SK-N-SH treated with all-trans-retinoic acid at 6 μM for 48 hours (cell line): ENCODE measurements at regions not wholly inside any gene's neighbourhood (a gene's known extent, or its start where the extent isn't known, plus 50 kb on each side); places are given as distances from the start of the nearest gene placed in this dataset.

ENCODE experiments used
- ARNTL ChIP-seq: fragments of 450-650 bp; formaldehyde crosslinking; IDR thresholded peaks from 2 replicates; pipeline ENCODE4 v1.5.0; 2020; ENCODE audit warnings: low read depth, mild to moderate bottlenecking, moderate library complexity, borderline replicate concordance
- CSDC2 ChIP-seq: fragments of 250-450 bp; sonication (Bioruptor Pico); IDR thresholded peaks from 2 replicates; pipeline ENCODE4 v1.5.0; 2020; ENCODE audit warnings: mild to moderate bottlenecking, moderate library complexity
- GLIS3 ChIP-seq: fragments of 250-450 bp; sonication (Bioruptor Pico); IDR thresholded peaks from 2 replicates; pipeline ENCODE4 v1.5.0; 2020; ENCODE audit warnings: mild to moderate bottlenecking, moderate library complexity
- OSR1 ChIP-seq: fragments of 250-450 bp; sonication (Bioruptor Pico); IDR thresholded peaks from 2 replicates; pipeline ENCODE4 v1.8.0; 2022; ENCODE audit warnings: moderate library complexity, mild to moderate bottlenecking, inconsistent platforms
- PPARA ChIP-seq: fragments of 250-450 bp; sonication (Bioruptor Pico); IDR thresholded peaks from 2 replicates; pipeline ENCODE4 v1.5.0; 2020; ENCODE audit warnings: mild to moderate bottlenecking, borderline replicate concordance
- RARB ChIP-seq: fragments of 250-450 bp; sonication (Bioruptor Pico); IDR thresholded peaks from 2 replicates; pipeline ENCODE4 v1.8.0; 2021; ENCODE audit warnings: mild to moderate bottlenecking, moderate library complexity
- TCF4 ChIP-seq: fragments of 250-450 bp; sonication (Bioruptor Pico); IDR thresholded peaks from 2 replicates; pipeline ENCODE4 v1.8.0; 2021; ENCODE audit warnings: mild to moderate bottlenecking, moderate library complexity, borderline replicate concordance
- ZC3H10 ChIP-seq: fragments of 250-450 bp; sonication (Bioruptor Pico); IDR thresholded peaks from 2 replicates; pipeline ENCODE4 v1.5.1; 2021; ENCODE audit warnings: mild to moderate bottlenecking, moderate library complexity
- ZNF565 ChIP-seq: fragments of 450-650 bp; formaldehyde crosslinking; conservative IDR thresholded peaks from 2 replicates; pipeline ENCODE4 v1.5.0; 2020; ENCODE audit warnings: low read depth, mild to moderate bottlenecking, moderate library complexity
- TF ChIP-seq, protein P1 (sequence below): fragments of 250-450 bp; sonication (Bioruptor Pico); IDR thresholded peaks from 2 replicates; pipeline ENCODE4 v1.8.0; 2020; ENCODE audit warnings: mild to moderate bottlenecking, moderate library complexity, borderline replicate concordance
- TF ChIP-seq, protein P2 (sequence below): fragments of 250-450 bp; sonication (Bioruptor Pico); IDR thresholded peaks from 2 replicates; pipeline ENCODE4 v1.8.0; 2021; ENCODE audit warnings: low read depth, mild to moderate bottlenecking, moderate library complexity, borderline replicate concordance
- TF ChIP-seq, protein P3 (sequence below): fragments of 250-450 bp; sonication (Bioruptor Pico); IDR thresholded peaks from 2 replicates; pipeline ENCODE4 v1.5.1; 2020; ENCODE audit warnings: low read depth, mild to moderate bottlenecking, moderate library complexity
- TF ChIP-seq, protein P4 (sequence below): fragments of 250-450 bp; sonication (Bioruptor Pico); IDR thresholded peaks from 2 replicates; pipeline ENCODE4 v1.5.0; 2020; ENCODE audit warnings: mild to moderate bottlenecking, moderate library complexity

DNA sequence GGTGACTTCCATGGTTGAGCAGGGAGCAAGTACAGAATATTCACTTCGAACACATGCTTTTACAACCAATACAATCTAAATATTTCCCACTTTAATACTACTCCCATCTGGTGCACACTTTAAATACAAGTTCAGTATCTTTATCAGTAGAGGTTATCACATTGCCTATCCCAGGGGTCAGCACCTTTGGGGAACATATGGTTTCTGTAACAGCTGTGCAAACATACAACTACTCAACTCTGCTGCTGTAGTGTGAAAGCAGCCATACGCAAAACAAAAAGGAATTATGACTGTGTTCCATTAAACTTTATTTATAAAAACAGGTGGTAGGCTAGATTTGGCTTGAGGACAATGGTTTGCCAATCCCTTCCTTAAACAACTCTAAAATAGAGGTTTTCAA is 157.5 kb downstream of the XPNPEP1 start:
- no peak for TF ChIP-seq GLIS3 (CRISPR knock-in tag)
- no peak for TF ChIP-seq TCF4 (CRISPR knock-in tag)
- TF ChIP-seq, protein P1, sequence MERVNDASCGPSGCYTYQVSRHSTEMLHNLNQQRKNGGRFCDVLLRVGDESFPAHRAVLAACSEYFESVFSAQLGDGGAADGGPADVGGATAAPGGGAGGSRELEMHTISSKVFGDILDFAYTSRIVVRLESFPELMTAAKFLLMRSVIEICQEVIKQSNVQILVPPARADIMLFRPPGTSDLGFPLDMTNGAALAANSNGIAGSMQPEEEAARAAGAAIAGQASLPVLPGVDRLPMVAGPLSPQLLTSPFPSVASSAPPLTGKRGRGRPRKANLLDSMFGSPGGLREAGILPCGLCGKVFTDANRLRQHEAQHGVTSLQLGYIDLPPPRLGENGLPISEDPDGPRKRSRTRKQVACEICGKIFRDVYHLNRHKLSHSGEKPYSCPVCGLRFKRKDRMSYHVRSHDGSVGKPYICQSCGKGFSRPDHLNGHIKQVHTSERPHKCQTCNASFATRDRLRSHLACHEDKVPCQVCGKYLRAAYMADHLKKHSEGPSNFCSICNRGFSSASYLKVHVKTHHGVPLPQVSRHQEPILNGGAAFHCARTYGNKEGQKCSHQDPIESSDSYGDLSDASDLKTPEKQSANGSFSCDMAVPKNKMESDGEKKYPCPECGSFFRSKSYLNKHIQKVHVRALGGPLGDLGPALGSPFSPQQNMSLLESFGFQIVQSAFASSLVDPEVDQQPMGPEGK (CRISPR knock-in tag) = no peak
- TF ChIP-seq ARNTL (CRISPR knock-in tag) = no peak
- TF ChIP-seq CSDC2 (CRISPR knock-in tag) = no peak
- TF ChIP-seq ZNF565 = no peak
- TF ChIP-seq OSR1 (CRISPR knock-in tag) = no peak
- TF ChIP-seq, protein P2, sequence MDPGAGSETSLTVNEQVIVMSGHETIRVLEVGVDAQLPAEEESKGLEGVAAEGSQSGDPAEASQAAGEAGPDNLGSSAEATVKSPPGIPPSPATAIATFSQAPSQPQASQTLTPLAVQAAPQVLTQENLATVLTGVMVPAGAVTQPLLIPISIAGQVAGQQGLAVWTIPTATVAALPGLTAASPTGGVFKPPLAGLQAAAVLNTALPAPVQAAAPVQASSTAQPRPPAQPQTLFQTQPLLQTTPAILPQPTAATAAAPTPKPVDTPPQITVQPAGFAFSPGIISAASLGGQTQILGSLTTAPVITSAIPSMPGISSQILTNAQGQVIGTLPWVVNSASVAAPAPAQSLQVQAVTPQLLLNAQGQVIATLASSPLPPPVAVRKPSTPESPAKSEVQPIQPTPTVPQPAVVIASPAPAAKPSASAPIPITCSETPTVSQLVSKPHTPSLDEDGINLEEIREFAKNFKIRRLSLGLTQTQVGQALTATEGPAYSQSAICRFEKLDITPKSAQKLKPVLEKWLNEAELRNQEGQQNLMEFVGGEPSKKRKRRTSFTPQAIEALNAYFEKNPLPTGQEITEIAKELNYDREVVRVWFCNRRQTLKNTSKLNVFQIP = no peak
- TF ChIP-seq, protein P3, sequence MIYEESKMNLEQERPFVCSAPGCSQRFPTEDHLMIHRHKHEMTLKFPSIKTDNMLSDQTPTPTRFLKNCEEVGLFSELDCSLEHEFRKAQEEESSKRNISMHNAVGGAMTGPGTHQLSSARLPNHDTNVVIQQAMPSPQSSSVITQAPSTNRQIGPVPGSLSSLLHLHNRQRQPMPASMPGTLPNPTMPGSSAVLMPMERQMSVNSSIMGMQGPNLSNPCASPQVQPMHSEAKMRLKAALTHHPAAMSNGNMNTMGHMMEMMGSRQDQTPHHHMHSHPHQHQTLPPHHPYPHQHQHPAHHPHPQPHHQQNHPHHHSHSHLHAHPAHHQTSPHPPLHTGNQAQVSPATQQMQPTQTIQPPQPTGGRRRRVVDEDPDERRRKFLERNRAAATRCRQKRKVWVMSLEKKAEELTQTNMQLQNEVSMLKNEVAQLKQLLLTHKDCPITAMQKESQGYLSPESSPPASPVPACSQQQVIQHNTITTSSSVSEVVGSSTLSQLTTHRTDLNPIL (CRISPR knock-in tag) = no peak
- TF ChIP-seq RARB = no peak
- no peak for TF ChIP-seq PPARA (CRISPR knock-in tag)
- no peak for TF ChIP-seq ZC3H10 (CRISPR knock-in tag)
- TF ChIP-seq, protein P4, sequence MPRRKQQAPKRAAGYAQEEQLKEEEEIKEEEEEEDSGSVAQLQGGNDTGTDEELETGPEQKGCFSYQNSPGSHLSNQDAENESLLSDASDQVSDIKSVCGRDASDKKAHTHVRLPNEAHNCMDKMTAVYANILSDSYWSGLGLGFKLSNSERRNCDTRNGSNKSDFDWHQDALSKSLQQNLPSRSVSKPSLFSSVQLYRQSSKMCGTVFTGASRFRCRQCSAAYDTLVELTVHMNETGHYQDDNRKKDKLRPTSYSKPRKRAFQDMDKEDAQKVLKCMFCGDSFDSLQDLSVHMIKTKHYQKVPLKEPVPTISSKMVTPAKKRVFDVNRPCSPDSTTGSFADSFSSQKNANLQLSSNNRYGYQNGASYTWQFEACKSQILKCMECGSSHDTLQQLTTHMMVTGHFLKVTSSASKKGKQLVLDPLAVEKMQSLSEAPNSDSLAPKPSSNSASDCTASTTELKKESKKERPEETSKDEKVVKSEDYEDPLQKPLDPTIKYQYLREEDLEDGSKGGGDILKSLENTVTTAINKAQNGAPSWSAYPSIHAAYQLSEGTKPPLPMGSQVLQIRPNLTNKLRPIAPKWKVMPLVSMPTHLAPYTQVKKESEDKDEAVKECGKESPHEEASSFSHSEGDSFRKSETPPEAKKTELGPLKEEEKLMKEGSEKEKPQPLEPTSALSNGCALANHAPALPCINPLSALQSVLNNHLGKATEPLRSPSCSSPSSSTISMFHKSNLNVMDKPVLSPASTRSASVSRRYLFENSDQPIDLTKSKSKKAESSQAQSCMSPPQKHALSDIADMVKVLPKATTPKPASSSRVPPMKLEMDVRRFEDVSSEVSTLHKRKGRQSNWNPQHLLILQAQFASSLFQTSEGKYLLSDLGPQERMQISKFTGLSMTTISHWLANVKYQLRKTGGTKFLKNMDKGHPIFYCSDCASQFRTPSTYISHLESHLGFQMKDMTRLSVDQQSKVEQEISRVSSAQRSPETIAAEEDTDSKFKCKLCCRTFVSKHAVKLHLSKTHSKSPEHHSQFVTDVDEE (CRISPR knock-in tag) = no peak
